ENCODE measurements at regions not wholly inside any gene's neighbourhood (a gene's known extent, or its start where the extent isn't known, plus 50 kb on each side); places are given as distances from the start of the nearest gene placed in this dataset.
A peak's percentile ranks its signal among the peaks of the same experiment; 100 is the strongest.
"Not testable (repeated sequence)": the region's sequence is repeated elsewhere in the genome, so short reads cannot be mapped to it uniquely, and the experiment has no call there.

DNA sequence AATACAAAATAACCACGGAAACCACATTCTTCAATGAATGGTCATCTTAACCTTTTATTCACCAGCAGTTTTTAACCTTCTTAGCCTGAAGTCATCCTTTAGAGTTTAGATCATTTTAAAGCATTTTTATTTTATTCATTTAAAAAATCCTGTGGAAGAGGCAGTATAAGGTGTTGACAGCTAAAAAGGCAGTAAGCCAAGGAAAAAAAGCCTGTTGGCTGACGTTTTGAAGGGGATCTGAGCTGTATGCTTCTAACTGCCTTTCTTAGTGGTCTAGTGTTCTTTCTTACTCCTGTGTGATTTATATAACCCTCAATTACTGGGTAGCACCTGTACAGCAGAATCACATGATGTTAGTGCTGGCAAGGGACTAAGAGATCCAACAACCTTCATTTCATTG lies 438.3 kb upstream of the SEL1L start:
- DNase-seq: no peak

DNA sequence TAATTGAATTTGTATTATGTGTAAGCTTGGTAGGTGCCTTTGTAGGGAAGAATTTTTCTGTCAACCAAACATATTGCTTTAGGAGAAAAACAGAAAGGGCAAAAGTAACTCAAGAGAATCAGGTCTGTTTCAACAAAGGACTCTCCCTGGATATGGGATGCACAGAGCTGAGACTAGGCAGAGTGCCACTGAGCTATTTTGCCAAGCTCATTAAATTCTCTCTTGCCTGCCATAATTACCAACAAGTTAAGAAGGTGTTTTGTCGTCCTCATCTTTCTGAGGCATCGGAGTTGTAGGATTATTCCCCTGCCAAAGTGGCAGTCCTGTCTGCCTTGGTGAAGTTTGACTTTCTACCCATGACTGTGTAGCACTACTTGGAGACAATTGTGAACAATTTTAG lies 438.9 kb upstream of the SEL1L start:
- DNase-seq: no peak

DNA sequence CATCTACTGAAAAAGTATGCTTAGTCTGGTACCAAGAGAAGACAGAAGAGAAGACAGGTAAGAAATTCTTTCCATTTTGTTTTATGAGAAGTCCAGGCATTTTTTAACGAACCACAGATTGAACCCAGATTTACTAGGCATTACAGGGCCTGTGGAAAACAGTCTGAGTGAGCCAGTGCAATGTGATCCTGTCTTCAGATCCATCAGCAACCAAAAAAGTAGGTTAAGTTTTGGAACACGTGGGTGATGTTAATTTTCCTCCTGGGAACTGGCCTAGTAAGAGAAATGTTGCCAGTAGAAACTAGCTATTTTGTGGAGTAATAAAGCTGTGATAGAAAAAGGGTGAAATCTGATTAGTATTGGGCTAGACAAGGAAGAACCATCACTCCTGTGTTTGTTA lies 440.9 kb upstream of the SEL1L start:
- no peak for DNase-seq

DNA sequence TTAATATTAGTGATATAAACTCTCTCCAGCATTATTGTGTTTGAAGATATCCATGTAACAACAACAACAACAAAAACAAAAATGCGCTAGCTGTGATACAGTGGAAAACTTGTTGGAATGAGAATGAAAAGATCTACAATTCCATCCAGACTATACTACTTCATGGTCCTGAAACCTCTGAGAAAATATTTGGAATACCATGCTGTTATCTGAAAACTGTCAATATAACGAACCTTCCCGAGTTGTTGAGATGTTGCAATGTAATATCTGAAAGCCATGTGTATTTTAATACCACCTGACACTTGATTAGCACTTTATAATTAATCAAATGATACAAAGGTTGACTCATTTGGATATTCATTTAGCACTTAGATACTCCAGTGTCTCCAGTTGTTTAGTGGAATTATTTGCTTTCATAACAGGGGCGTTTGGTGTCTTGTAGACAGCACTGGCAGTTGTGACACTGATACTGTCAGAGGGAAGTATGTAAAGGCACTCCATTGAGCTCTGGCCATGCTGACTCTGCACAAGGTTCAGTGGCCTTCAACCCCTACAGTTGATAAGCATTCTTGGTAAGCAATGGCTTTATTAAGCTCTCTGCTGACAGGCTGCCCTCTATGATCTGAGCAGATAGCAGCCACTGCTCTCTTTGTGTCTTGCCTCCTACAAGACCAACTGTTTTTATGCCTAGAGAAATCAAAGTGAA lies 447.1 kb upstream of the SEL1L start:
- no peak for DNase-seq

DNA sequence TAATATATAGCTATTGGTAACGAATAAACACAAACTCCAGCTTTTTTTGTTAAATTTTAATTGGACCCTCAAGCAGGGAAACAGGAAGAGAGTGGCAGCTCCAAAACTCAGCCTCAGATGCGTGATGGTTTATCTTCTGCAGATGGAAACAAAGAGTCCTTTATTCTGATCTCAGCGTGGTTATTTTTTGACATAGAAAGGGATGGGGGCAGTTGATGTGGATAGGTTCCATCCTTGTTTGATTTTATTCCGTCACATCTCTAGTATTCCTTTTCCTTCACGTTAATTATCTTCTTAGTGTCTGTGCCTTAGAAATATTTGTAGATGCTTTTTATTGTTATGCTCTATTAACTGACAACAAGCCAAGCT lies 447.6 kb upstream of the SEL1L start:
- no peak for DNase-seq

DNA sequence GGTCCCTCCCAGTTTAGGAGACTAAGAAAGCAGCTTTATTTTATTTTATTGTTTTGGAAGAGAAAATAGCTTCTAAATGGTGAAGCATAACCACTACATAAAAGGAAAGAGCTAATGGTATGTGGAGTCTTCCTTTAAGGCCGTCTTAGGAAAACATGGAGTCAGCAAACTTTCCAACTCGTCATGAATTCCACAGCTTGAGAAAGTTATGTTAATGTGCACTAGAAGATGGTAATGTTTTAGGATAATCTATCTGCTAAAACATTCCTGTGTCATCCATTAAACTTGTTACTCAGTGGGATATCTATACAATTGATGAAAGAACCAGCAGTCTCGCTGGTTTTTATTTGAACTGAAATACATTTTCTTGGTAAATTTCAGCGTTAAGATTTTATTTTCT lies 448.4 kb upstream of the SEL1L start:
- no peak for DNase-seq

DNA sequence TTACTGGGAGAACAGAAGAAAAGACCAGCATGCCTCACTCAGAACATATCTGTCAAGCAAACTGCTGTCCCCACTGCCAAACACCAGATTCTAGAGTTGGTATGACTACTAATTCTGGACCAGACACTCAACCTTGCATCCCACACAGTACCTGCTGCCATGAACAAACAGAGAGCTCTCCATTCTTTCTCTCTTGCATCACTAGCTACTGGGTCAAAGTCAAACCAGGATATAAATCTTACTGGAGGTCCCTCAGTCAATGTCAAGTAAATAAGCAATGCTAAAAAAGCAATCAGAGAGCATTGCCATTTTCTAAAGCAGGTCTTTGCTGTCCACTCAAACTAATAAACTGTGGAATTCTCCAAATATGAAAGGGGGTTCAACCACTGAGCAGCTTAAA lies 452.4 kb upstream of the SEL1L start:
- no peak for DNase-seq

DNA sequence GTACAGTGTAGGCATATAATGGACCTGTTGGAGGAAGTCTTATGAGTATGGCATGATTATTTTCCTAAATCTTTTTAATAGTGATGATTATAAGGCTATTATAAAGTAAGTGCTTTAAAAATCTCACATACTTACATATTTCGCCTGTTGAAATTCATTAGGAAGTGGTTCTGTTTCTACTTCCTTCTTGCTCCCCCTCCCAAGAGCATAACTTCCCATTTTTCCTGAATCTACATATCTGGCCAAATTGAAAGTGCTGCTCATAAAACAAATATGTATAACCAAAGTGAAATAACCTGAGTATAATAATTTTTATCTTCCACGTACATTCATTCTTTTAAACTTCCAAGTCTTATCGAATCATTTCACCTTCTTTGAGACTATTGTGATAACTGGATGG lies 455.6 kb upstream of the SEL1L start:
- DNase-seq: no peak

DNA sequence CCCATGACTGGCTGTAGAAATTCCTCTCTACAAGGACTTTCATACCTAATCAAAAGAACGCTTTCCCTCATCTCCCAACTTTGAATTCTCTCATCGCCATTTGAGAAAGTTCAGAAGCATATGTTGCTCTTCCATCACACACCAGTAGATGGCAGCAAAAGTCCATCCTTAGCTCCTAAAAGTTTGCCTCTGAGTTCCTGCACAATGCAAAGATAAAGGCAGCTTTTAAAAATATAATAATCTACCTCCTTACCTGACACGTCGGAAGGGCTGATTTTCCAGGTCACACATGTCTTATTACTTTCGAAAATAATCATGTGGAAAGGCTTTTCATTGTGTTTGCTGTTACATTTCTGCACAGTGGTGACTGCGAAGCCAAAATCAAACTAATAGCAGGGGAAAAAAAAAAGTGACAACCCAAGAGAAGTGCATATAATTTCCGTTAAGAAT lies 456.7 kb upstream of the SEL1L start:
- peak; percentile 8 to 41 for DNase-seq

DNA sequence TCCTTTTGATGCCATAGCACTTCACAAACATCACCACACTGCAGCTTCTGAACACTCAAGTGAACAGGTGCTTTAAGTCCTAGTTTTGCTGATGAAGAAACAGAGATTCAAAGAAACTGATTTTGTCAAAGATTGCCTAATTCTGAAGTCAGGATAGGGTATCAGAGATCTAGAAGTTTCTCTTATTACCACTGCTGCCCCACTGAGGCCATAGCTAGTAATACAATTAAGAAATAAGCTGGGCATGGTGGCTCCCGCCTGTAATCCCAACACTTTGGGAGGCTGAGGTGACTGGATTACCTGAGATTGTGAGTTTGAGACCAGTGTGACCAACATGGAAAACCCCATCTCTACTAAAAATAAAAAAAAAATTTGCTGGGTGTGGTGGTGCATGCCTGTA lies 458.3 kb upstream of the SEL1L start:
- no peak for DNase-seq

DNA sequence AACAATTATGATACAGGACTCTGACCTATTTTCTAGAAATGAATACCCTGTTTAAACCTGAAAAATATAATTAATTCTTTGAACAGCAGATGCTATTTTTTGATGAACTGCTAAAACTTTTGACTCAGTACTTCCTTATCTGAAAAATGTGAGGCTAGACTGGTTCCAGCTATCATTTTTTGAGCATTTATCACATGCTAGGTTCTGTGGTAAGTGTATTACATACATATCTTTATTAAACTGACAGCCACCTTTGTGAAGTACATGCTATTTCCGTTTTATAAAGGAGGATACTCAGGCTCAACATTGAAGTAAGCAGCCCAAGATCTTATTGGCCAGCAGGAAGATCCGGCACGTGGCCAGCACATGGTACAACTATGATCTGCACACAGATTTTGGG lies 459.8 kb upstream of the SEL1L start:
- DNase-seq: no peak

DNA sequence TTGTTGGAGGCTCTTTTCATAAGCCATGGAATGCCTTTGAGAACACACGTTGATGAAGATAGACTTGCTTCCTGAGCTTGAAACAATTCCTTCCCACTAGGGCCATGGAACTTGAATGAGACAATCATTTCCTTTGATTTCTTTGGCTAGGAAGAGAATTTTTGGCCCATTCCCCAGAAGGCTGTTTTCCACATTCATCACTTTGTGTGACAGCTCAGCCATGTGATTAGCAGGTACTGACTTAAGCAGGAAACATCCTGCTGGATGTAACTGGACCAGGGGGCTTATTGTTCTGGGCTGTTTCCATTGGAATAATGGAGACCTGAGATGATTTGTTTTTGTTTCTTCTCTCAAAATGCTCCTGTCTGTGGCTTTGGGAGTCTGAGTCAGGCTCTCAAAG lies 469.8 kb upstream of the SEL1L start:
- no peak for DNase-seq

DNA sequence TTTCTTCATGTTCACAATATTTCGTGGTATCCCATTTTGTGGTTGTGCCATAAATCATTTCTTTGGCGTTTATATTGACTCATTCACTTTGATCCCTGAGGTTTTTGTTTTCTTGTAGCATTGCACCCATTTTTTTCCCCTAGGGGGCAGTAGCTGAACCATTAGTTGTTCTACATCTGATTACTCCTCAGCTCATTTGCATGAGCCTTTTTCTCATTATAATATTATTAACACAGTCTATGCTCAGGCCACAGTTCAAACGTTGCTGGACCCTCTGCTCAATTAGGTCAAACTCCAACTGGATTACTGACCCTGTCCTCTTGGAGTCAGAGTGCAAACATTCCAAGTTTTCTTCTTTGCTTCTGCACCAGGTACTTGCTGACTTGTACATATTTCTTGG lies 475.4 kb upstream of the SEL1L start:
- DNase-seq: no peak

DNA sequence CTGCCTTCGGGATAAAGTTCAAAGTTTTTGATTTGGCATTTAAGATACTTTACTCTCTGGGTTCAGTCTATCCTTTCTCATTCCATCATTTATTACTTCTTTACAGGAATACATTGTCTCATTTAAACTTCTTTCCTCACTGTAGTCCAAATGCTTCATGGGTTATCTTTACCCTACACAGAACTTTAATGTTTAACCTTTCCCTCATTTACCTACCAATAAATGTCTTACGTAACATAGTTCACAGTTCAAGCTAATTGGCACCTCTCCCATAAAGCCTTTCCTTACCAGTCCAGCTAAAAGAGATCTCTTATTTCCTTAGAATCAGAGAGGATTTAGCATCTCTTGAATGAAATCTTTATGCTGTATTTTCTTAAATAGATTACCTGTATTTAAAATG lies 476.3 kb upstream of the SEL1L start:
- DNase-seq: no peak

DNA sequence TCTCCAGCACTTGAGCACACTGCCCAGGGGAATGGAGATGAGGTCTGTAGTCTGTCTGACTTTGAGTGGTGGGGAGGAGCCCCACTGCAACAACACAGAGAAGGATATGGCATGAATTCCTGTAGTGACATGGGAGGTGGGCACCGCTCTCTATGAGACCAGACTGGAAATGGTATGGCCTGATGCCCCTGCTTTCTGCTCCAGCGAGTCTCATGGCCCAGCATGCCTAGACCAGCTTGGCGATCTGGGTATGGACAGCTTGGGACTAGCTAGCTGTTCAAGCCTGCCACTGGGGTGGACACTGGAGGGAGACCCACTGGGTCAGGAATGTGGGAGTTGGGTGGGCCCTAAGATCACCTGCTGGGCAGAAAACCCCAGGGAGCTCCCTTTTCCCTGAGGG lies 477.8 kb upstream of the SEL1L start:
- no peak for DNase-seq

DNA sequence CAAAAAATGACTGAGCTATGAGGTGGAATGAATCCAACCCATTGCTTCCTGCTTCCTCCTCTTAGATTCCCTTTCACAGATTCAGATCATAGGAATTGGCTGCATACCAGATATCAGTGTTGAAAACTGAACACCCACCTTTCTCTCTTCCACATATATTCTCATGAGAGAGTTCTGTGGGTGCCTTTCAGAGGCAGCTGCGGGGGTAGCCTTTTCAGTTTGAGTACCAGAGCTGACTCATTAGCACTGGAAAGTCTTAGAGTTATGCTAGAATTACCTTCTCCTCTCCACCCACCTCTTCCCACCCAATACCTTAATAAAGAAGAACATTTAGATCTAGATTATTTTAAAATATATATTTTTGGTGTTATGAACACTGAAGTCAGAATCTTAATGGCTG lies 495.4 kb upstream of the SEL1L start:
- DNase-seq: no peak

DNA sequence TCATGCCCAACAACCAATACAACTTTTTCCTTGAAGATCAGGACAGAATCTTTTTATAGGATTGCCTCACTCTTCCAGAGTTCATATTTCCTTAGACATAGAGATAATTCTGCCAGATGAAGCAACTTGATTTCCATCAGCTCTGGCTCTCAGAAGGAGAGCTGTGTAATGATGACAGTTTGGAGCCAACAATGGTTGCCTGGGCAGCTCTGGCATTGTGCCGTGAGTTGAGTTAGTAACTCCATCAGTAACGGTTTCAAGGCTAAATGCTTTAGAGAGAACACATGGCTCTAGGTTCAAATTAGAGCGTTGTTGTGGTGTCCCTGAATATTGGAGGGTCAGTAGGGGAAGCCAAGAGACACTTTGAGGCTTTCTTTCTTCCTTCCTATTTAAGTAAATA lies 501.7 kb upstream of the SEL1L start:
- DNase-seq: no peak

DNA sequence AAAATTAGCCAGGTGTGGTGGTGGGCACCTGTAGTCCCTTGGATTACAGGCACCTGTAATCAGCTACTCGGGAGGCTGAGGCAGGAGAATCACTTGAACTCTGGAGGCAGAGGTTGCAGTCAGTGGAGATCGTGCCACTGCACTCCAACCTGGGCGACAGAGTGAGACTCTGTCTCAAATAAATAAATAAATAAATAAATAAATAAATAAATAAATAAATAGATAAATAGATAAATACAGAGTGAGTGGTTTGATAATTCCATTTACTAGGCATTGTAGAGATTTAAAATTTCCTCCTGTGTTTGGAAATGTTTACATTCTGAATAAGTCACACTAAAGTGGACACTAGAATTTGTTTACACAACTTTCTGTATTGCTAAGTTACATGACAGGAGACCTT lies 504.4 kb upstream of the SEL1L start:
- not testable (repeated sequence) for DNase-seq

DNA sequence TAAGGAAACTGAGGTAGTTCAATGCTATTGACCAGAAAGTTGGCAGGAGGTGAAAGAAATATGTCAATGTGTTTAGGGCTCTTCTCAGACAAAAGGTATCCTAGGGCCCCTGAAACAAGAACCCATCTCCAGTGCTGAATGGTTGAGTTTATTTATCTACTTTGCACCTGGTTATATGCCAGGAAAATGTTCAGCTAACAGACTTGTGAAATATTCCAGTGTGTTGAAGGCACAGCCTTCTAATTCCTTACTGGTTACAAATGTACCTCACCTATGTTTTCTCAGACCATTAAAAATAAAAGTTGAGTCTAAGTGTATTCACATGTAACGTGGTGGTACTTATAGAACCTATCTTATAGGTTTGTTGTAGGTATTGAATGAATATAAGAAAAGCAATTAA lies 511.7 kb upstream of the SEL1L start:
- no peak for DNase-seq

DNA sequence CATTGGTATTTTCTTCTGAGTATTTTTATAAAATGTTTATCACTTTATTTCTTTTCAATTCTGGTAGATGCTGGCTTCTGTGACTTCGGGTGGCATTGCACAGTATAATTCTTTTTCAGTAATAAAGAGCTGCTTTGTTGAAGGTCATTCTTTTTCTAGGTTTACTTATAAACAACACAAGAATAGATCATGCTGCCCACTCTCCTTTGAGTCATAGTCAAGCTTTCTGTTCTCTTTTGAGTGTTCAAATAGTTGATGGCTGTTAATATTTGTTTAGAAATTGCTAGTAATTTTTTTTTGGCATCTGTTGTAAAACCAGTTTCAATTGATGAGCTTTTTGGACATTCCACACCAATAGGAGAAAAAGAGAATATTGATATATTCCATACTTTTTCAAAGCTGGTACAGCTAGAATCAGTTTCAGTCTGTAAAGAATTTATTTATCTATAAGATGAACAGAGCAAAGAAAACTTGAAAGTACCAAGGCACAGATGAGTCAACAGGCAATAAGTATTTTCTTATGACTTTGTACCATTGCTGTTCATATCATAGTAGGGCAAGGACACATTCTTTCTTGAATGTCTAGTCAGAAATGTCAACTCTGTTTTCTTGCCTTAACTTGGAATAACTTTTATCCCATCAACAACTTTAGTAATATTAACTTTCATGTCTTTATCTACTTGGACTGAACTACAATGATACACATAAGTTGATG lies 513.0 kb upstream of the SEL1L start:
- no peak for DNase-seq

DNA sequence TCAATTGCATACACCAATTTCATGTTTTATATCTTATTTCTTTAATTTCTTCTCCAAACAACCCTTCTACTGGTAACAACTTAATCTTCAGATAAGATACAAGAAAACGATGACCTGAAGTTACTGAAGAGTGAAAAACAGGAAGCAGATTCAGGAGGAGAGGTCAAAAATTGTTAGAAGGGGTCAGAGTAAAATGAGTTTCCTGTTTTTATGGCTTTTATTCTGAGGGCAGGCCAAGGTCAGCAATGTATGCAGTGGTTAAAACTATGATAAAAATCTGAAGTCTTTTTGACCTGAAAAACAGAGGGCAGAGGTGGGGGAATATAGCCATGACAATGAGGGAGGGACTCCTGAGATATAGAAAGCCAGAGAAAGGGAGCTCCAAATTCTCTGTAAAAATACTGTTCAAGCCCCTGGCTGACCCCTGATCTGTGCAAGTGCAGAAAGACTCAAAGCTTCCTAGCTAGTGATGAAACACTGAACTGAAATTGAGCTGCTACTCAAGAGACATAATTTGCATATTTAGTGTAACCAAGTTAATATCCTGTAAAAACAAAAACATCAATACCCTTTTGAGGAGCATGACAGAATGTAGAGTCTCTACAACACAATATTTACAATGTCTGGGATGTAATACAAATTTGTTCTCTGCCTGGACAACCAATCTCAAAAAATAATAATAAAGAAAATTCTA lies 514.3 kb upstream of the SEL1L start:
- DNase-seq: no peak

DNA sequence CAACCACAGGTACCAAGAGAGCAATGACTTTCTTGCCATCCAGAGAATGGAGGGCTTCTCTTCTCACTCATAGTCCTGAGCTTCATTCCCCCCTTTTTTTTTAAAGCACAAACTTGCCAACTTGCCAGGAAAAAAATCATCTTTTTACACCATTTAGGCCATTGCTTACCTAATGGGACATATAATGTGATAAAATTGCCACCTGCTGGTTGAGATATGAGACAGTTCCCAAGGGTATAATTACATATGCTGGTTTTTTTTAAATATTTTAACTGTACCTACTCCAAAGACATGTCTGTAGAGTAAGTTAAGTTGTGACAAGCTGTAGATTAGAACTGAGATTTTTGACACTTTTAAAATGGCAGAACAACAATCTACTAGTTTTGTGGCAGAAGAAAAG lies 519.1 kb upstream of the SEL1L start:
- DNase-seq: no peak

DNA sequence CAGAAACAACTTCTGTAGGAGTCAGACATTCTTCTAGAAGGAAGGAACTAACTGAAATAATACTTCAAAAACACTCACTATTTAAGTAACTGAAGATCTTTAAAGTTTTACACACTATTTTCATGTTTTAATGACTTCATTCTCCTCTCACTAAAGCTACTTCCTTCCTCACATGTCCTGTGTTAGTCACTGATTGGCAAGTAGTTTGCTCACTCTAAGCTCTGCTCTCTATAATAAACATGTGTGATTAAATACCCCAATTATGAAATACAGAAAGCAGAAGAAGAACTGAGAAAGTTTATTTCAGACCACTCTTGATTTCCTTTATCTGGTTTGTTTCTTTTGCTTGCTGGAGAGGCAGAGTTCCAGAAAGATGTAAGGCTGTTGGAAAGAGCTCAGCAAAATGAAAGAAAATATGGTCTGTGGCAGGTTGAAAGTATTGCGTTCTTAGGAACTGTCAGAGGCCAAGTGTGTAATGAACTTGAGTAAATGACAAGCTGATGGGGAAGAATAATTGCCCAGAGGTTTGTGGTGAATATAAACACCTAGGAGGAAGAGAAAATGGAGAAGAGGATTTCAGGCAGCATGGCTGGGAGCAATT lies 522.0 kb upstream of the SEL1L start:
- DNase-seq: no peak

DNA sequence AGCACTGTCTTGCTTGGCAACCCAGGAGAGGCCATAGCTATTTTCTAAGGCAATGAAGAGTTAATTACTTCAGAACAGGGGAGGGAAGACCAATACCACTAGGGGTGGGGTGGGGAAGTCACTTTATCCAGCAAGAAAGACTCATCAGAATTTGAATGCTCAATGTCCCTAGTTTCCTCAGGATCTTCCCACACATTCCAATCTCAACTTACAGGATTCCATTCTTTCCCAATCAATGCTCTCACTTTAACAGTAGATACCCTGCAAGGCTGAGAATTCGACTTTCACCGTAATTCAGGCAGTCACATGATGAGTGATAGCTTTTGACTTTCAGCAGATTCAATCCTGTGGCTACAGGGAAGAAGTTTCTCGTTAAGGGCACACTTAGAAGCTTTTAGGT lies 526.6 kb upstream of the SEL1L start:
- no peak for DNase-seq

All from SHP77 (cell line).